Naive B cell (primary cell): ENCODE measurements at regions not wholly inside any gene's neighbourhood (a gene's known extent, or its start where the extent isn't known, plus 50 kb on each side); places are given as distances from the start of the nearest gene placed in this dataset.

Experiments used
- ATAC-seq, 2 donors: fragments of 150-1000 bp; cut with Tn5 transposase; 2 replicates each; pipeline ENCODE4 v1.10.0; 2021; ENCODE audit warnings: low read depth in 2 of 2, mild to moderate bottlenecking in 2 of 2, moderate library complexity in 2 of 2
- DNase-seq: peaks from one replicate; pipeline ENCODE4 v3.0.0; 2022
- H3K27ac Mint-ChIP-seq, 6 donors: one replicate each; pipeline ENCODE4 v1.8.0; 2020 to 2022; ENCODE audit warnings: mild to moderate bottlenecking in 6 of 6, mixed read lengths in 6 of 6, moderate library complexity in 5 of 6, inconsistent platforms in 2 of 6
- H3K27me3 Mint-ChIP-seq, 3 donors: one replicate each; pipeline ENCODE4 v1.8.0; 2021 to 2022; ENCODE audit warnings: mixed read lengths in 3 of 3, mild to moderate bottlenecking in 1 of 3
- H3K36me3 Mint-ChIP-seq, 2 donors: one replicate each; pipeline ENCODE4 v1.8.0; 2020 to 2022; ENCODE audit warnings: mixed read lengths in 2 of 2, inconsistent platforms in 1 of 2, mild to moderate bottlenecking in 1 of 2
- H3K4me1 Mint-ChIP-seq, 3 donors: one replicate each; pipeline ENCODE4 v1.8.0; 2020 to 2022; ENCODE audit warnings: mixed read lengths in 3 of 3, inconsistent platforms in 1 of 3, mild to moderate bottlenecking in 1 of 3, moderate library complexity in 1 of 3
- H3K4me3 Mint-ChIP-seq, 8 donors: one replicate each; pipeline ENCODE4 v1.8.0; 2020 to 2022; ENCODE audit warnings: mild to moderate bottlenecking in 8 of 8, mixed read lengths in 8 of 8, moderate library complexity in 8 of 8, inconsistent platforms in 2 of 8
- H3K9me3 Mint-ChIP-seq, 7 donors: one replicate each; pipeline ENCODE4 v1.8.0; 2020 to 2022; ENCODE audit warnings: mixed read lengths in 7 of 7, mild to moderate bottlenecking in 5 of 7, inconsistent platforms in 2 of 7, moderate library complexity in 1 of 7

- no peak overlapping the region for H3K27ac Mint-ChIP-seq
Observed at GRCh38 chr5:15406478-15406877, 93.5 kb upstream of the FBXL7 start.

GRCh38 chr5:15393146-15393545, 106.8 kb upstream of the FBXL7 start:
- DNase-seq (no peak), ATAC-seq (no peak)
- peaks cover 0 to 5% (median 2%) of the 10 kb centered on the region in 7 donors for H3K9me3 Mint-ChIP-seq
- no peaks in the 10 kb centered on the region for H3K36me3 Mint-ChIP-seq
- H3K27me3 Mint-ChIP-seq, result no peaks in the 10 kb centered on the region
- H3K27ac Mint-ChIP-seq, result no peak overlapping the region
- H3K4me3 Mint-ChIP-seq, result no peak overlapping the region
- H3K4me1 Mint-ChIP-seq, result no peaks in the 10 kb centered on the region

More at GRCh38 chr5:15406478-15406877, 93.5 kb upstream of the FBXL7 start:
- no peaks in the 10 kb centered on the region for H3K27me3 Mint-ChIP-seq
- DNase-seq (no peak), ATAC-seq (no peak)
- H3K9me3 Mint-ChIP-seq, result peaks cover 0 to 16% (median 3%) of the 10 kb centered on the region in 7 donors
- H3K4me1 Mint-ChIP-seq, result no peaks in the 10 kb centered on the region
- no peaks in the 10 kb centered on the region for H3K36me3 Mint-ChIP-seq
- no peak overlapping the region for H3K4me3 Mint-ChIP-seq

GRCh38 chr5:15391704-15392397, 108.1 kb upstream of the FBXL7 start:
- Mint-ChIP-seq H3K36me3 (no peaks in the 10 kb centered on the region), H3K27me3 (no peaks in the 10 kb centered on the region), H3K4me3 (no peak overlapping the region), H3K9me3 (peaks cover 0 to 9% (median 2%) of the 10 kb centered on the region in 7 donors), H3K4me1 (no peaks in the 10 kb centered on the region), H3K27ac (no peak overlapping the region)
- no peak for DNase-seq
- ATAC-seq, result no peak

- no peaks in the 10 kb centered on the region for H3K27me3 Mint-ChIP-seq
- no peaks in the 10 kb centered on the region for H3K36me3 Mint-ChIP-seq
- H3K9me3 Mint-ChIP-seq, result peaks cover 0 to 21% (median 3%) of the 10 kb centered on the region in 7 donors
- no peak overlapping the region for H3K27ac Mint-ChIP-seq
- ATAC-seq (no peak), DNase-seq (no peak)
- no peaks in the 10 kb centered on the region for H3K4me1 Mint-ChIP-seq
- no peak overlapping the region for H3K4me3 Mint-ChIP-seq
Observed at GRCh38 chr5:15388866-15389265, 111.1 kb upstream of the FBXL7 start.

- H3K36me3 Mint-ChIP-seq, result no peaks in the 10 kb centered on the region
- DNase-seq (no peak), ATAC-seq (no peak)
- H3K4me3 Mint-ChIP-seq, result no peak overlapping the region
- no peaks in the 10 kb centered on the region for H3K27me3 Mint-ChIP-seq
- H3K27ac Mint-ChIP-seq, result no peak overlapping the region
- peaks cover 0 to 21% (median 3%) of the 10 kb centered on the region in 7 donors for H3K9me3 Mint-ChIP-seq
- H3K4me1 Mint-ChIP-seq, result no peaks in the 10 kb centered on the region
Observed at GRCh38 chr5:15387931-15388524, 112.0 kb upstream of the FBXL7 start.

- no peaks in the 10 kb centered on the region for H3K36me3 Mint-ChIP-seq
- H3K9me3 Mint-ChIP-seq, result peaks cover 0 to 21% (median 3%) of the 10 kb centered on the region in 7 donors
- DNase-seq (no peak), ATAC-seq (no peak)
- H3K4me3 Mint-ChIP-seq, result no peak overlapping the region
- H3K27ac Mint-ChIP-seq, result no peak overlapping the region
- no peaks in the 10 kb centered on the region for H3K27me3 Mint-ChIP-seq
- H3K4me1 Mint-ChIP-seq, result no peaks in the 10 kb centered on the region
Observed at GRCh38 chr5:15386122-15386521, 113.9 kb upstream of the FBXL7 start.

- DNase-seq, result no peak
- Mint-ChIP-seq H3K27ac (no peak overlapping the region), H3K27me3 (no peaks in the 10 kb centered on the region), H3K36me3 (no peaks in the 10 kb centered on the region), H3K4me3 (no peak overlapping the region), H3K4me1 (no peaks in the 10 kb centered on the region), H3K9me3 (peaks cover 0 to 21% (median 3%) of the 10 kb centered on the region in 7 donors)
- no peak for ATAC-seq
Observed at GRCh38 chr5:15385553-15385952, 114.4 kb upstream of the FBXL7 start.

- no peak for DNase-seq
- peaks cover 0 to 25% (median 4%) of the 10 kb centered on the region in 7 donors for H3K9me3 Mint-ChIP-seq
- no peaks in the 10 kb centered on the region for H3K27me3 Mint-ChIP-seq
- ATAC-seq, result no peak
- H3K4me3 Mint-ChIP-seq, result no peak overlapping the region
- H3K27ac Mint-ChIP-seq, result no peak overlapping the region
- no peaks in the 10 kb centered on the region for H3K4me1 Mint-ChIP-seq
- H3K36me3 Mint-ChIP-seq, result no peaks in the 10 kb centered on the region
Observed at GRCh38 chr5:15385037-15385436, 114.9 kb upstream of the FBXL7 start.

GRCh38 chr5:15384581-15384980, 115.4 kb upstream of the FBXL7 start:
- Mint-ChIP-seq H3K4me3 (no peak overlapping the region), H3K9me3 (peaks cover 0 to 26% (median 4%) of the 10 kb centered on the region in 7 donors), H3K27me3 (no peaks in the 10 kb centered on the region), H3K36me3 (no peaks in the 10 kb centered on the region), H3K27ac (no peak overlapping the region), H3K4me1 (no peaks in the 10 kb centered on the region)
- no peak for ATAC-seq
- DNase-seq, result no peak

- no peaks in the 10 kb centered on the region for H3K4me1 Mint-ChIP-seq
- H3K27ac Mint-ChIP-seq, result no peak overlapping the region
- peaks cover 0 to 26% (median 4%) of the 10 kb centered on the region in 7 donors for H3K9me3 Mint-ChIP-seq
- ATAC-seq (no peak), DNase-seq (no peak)
- no peaks in the 10 kb centered on the region for H3K36me3 Mint-ChIP-seq
- H3K27me3 Mint-ChIP-seq, result no peaks in the 10 kb centered on the region
- H3K4me3 Mint-ChIP-seq, result no peak overlapping the region
Observed at GRCh38 chr5:15384176-15384575, 115.8 kb upstream of the FBXL7 start.

- H3K27me3 Mint-ChIP-seq, result no peaks in the 10 kb centered on the region
- ATAC-seq (no peak), DNase-seq (no peak)
- no peak overlapping the region for H3K4me3 Mint-ChIP-seq
- no peaks in the 10 kb centered on the region for H3K36me3 Mint-ChIP-seq
- H3K9me3 Mint-ChIP-seq, result peaks cover 2 to 28% (median 4%) of the 10 kb centered on the region in 7 donors
- no peaks in the 10 kb centered on the region for H3K4me1 Mint-ChIP-seq
- no peak overlapping the region for H3K27ac Mint-ChIP-seq
Observed at GRCh38 chr5:15383469-15383868, 116.5 kb upstream of the FBXL7 start.

GRCh38 chr5:15383021-15383420, 117.0 kb upstream of the FBXL7 start:
- peaks cover 2 to 31% (median 4%) of the 10 kb centered on the region in 7 donors for H3K9me3 Mint-ChIP-seq
- H3K27me3 Mint-ChIP-seq, result no peaks in the 10 kb centered on the region
- no peaks in the 10 kb centered on the region for H3K4me1 Mint-ChIP-seq
- no peak for ATAC-seq
- no peak overlapping the region for H3K27ac Mint-ChIP-seq
- no peak overlapping the region for H3K4me3 Mint-ChIP-seq
- DNase-seq, result no peak
- H3K36me3 Mint-ChIP-seq, result no peaks in the 10 kb centered on the region

GRCh38 chr5:15377573-15378340, 122.2 kb upstream of the FBXL7 start:
- H3K36me3 Mint-ChIP-seq, result no peaks in the 10 kb centered on the region
- DNase-seq (no peak), ATAC-seq (no peak)
- H3K4me3 Mint-ChIP-seq, result no peak overlapping the region
- H3K9me3 Mint-ChIP-seq, result peaks cover 0 to 18% (median 5%) of the 10 kb centered on the region in 7 donors
- H3K27me3 Mint-ChIP-seq, result no peaks in the 10 kb centered on the region
- H3K27ac Mint-ChIP-seq, result peak overlapping the region in 1 of 6 donors; percentile 39
- H3K4me1 Mint-ChIP-seq, result no peaks in the 10 kb centered on the region

- peaks cover 0 to 18% (median 5%) of the 10 kb centered on the region in 7 donors for H3K9me3 Mint-ChIP-seq
- no peak for DNase-seq
- no peak for ATAC-seq
- no peak overlapping the region for H3K27ac Mint-ChIP-seq
- H3K36me3 Mint-ChIP-seq, result no peaks in the 10 kb centered on the region
- no peaks in the 10 kb centered on the region for H3K4me1 Mint-ChIP-seq
- no peaks in the 10 kb centered on the region for H3K27me3 Mint-ChIP-seq
- no peak overlapping the region for H3K4me3 Mint-ChIP-seq
Observed at GRCh38 chr5:15376803-15377202, 123.2 kb upstream of the FBXL7 start.
